HFFc6 (cell line): ENCODE measurements at regions not wholly inside any gene's neighbourhood (a gene's known extent, or its start where the extent isn't known, plus 50 kb on each side); places are given as distances from the start of the nearest gene placed in this dataset.
A peak's percentile ranks its signal among the peaks of the same experiment; 100 is the strongest.

Experiments used
- DNase-seq: peaks from one replicate; pipeline ENCODE4 v3.0.0-alpha.2; 2018
- H3K27ac Mint-ChIP-seq: 2 replicates; pipeline ENCODE4 v1.8.0; 2020; ENCODE audit warnings: mild to moderate bottlenecking, mixed read lengths
- H3K27me3 Mint-ChIP-seq: 2 replicates; pipeline ENCODE4 v1.8.0; 2021; ENCODE audit warnings: mild to moderate bottlenecking, moderate library complexity, mixed read lengths; ENCODE audit not compliant: insufficient read depth
- H3K36me3 Mint-ChIP-seq: 2 replicates; pipeline ENCODE4 v1.8.0; 2021; ENCODE audit warnings: low read depth, mixed read lengths
- H3K4me1 Mint-ChIP-seq: 2 replicates; pipeline ENCODE4 v1.8.0; 2020; ENCODE audit warnings: low read depth, mixed read lengths
- H3K4me3 Mint-ChIP-seq: 2 replicates; pipeline ENCODE4 v1.8.0; 2020; ENCODE audit warnings: mild to moderate bottlenecking, moderate library complexity, mixed read lengths
- H3K9me3 Mint-ChIP-seq: 2 replicates; pipeline ENCODE4 v1.8.0; 2020; ENCODE audit warnings: mild to moderate bottlenecking, mixed read lengths
- CTCF ChIP-seq: fragments of 200-600 bp; sonication (generic); IDR thresholded peaks from 2 replicates; pipeline ENCODE4 v1.5.0; 2021; ENCODE audit warnings: antibody characterized with exemption, mild to moderate bottlenecking

DNA sequence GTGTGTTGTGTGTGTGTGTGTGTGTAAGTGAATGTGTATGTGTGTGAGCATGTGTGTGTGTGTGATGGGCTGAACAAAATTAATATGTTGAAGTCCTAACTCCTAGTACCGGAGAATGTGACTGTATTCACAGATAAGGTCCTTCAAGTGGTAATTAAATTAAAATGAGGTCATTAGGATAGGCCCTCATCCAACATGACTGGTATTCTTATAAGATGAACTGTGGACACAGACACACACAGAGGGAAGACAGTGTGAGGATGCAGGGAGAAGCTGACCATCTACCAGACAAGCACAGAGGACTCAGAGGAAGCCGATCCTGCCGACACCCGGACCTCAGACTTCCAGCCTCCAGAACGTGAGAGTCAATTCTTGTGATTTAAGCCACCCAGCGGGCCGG lies 91.2 kb upstream of the PGBD5 start:
- Mint-ChIP-seq H3K36me3 (no peaks in the 10 kb centered on the region), H3K27me3 (no peaks in the 10 kb centered on the region; the same call in 1 of the 2 replicates)

GRCh38 chr1:230516889-230517288 lies 90.8 kb upstream of the PGBD5 start:
- Mint-ChIP-seq H3K4me1 (no peaks in the 10 kb centered on the region), H3K36me3 (no peaks in the 10 kb centered on the region), H3K27me3 (no peaks in the 10 kb centered on the region; the same call in 1 of the 2 replicates), H3K4me3 (no peak overlapping the region), H3K27ac (no peak overlapping the region), H3K9me3 (peaks cover 41% of the 10 kb centered on the region)
- no peak for DNase-seq
- no peak for TF ChIP-seq CTCF

More for the DNA sequence above, 91.2 kb upstream of the PGBD5 start:
- Mint-ChIP-seq H3K27ac (no peak overlapping the region), H3K4me1 (no peaks in the 10 kb centered on the region), H3K9me3 (peaks cover 41% of the 10 kb centered on the region), H3K4me3 (no peak overlapping the region)
- no peak for DNase-seq
- TF ChIP-seq CTCF: no peak

GRCh38 chr1:230515451-230516145 lies 89.5 kb upstream of the PGBD5 start:
- peaks cover 46% of the 10 kb centered on the region for H3K9me3 Mint-ChIP-seq
- H3K4me3 Mint-ChIP-seq: no peak overlapping the region
- TF ChIP-seq CTCF: no peak
- no peak overlapping the region for H3K27ac Mint-ChIP-seq
- no peak for DNase-seq
- no peaks in the 10 kb centered on the region; the same call in 1 of the 2 replicates for H3K27me3 Mint-ChIP-seq
- H3K4me1 Mint-ChIP-seq: no peaks in the 10 kb centered on the region
- H3K36me3 Mint-ChIP-seq: no peaks in the 10 kb centered on the region

GRCh38 chr1:230510496-230510895 lies 84.4 kb upstream of the PGBD5 start:
- Mint-ChIP-seq H3K36me3 (0 out of 2 replicates have a peak, but pooled peaks cover 4% of the 10 kb centered on the region), H3K4me3 (no peak overlapping the region), H3K27ac (no peak overlapping the region), H3K27me3 (no peaks in the 10 kb centered on the region; the same call in none of the 2 replicates), H3K4me1 (no peaks in the 10 kb centered on the region), H3K9me3 (peaks cover 55% of the 10 kb centered on the region)
- TF ChIP-seq CTCF: no peak
- no peak for DNase-seq

- H3K4me1 Mint-ChIP-seq: no peaks in the 10 kb centered on the region
- no peak overlapping the region for H3K4me3 Mint-ChIP-seq
- no peaks in the 10 kb centered on the region; the same call in none of the 2 replicates for H3K27me3 Mint-ChIP-seq
- H3K36me3 Mint-ChIP-seq: peaks cover 5% of the 10 kb centered on the region; the same call in 1 of the 2 replicates
- peaks cover 63% of the 10 kb centered on the region for H3K9me3 Mint-ChIP-seq
- no peak for TF ChIP-seq CTCF
- no peak overlapping the region for H3K27ac Mint-ChIP-seq
- DNase-seq: peak; percentile 6
Observed at GRCh38 chr1:230509281-230509977, 83.3 kb upstream of the PGBD5 start.
